K562 (cell line): ENCODE measurements at regions not wholly inside any gene's neighbourhood (a gene's known extent, or its start where the extent isn't known, plus 50 kb on each side); places are given as distances from the start of the nearest gene placed in this dataset.

ENCODE experiments used
- ATAC-seq: fragments of 200-7000 bp; cut with Tn5 transposase; 3 replicates; pipeline ENCODE4 v1.9.1; 2020; ENCODE audit warnings: moderate library complexity
- BruUV-seq: library from RNA; stranded (reverse); fragments of 400-500 nt; replicated peaks from 2 replicates; lab custom pipeline; 2021; lab: Mats Ljungman, UMichigan
- CTCF ChIA-PET: fragments of 300-600 bp; formaldehyde crosslinking; extraction: SDS; loops from one replicate; lab custom pipeline; 2021; ENCODE audit warnings: low intra/inter-chr PET ratio; lab: Yijun Ruan, JAX
- POLR2A ChIA-PET: fragments of 300-600, 350-650 bp; sonication (Branson Sonifier 250); formaldehyde crosslinking; extraction: SDS; loops from one replicate; lab custom pipeline; 2021; ENCODE audit warnings: antibody characterized with exemption, inconsistent platforms; lab: Yijun Ruan, JAX
- DNase-seq, 4 experiments: peaks; one replicate each; pipeline versions ENCODE4 v3.0.0 to v3.0.0-alpha.2; 2011 to 2018; ENCODE audit warnings: low spot score in 3 of 4, mixed read lengths in 3 of 4; ENCODE audit errors: extremely low read depth in 1 of 4
- FAIRE-seq: peaks from 2 replicates; lab custom pipeline; 2011; peaks lifted over from hg19 to GRCh38; lab: Jason Lieb, UNC
- H2AFZ ChIP-seq: 2 replicates; pipeline ENCODE4 v1.6.0; 2011; ENCODE audit warnings: low read depth, low read length, control low read depth, inconsistent platforms
- H3K27ac ChIP-seq: fragments of 200-600 bp; 3 replicates; pipeline ENCODE4 v1.8.0; 2011; ENCODE audit warnings: low read depth, mild to moderate bottlenecking, control low read depth, inconsistent platforms, low read length, moderate library complexity, mixed read lengths; ENCODE audit errors: extremely low read depth
- H3K27me3 ChIP-seq, 2 experiments: fragments of 300-600 bp in 1 of 2; 2 replicates in 1 of 2; 3 replicates in 1 of 2; pipeline versions ENCODE4 v1.6.0 to v1.8.0; 2011; ENCODE audit warnings: inconsistent platforms in 2 of 2, low read length in 2 of 2, mild to moderate bottlenecking in 1 of 2, mixed read lengths in 1 of 2, moderate library complexity in 1 of 2; ENCODE audit not compliant: control insufficient read depth in 2 of 2, insufficient read depth in 2 of 2
- H3K36me3 ChIP-seq: fragments of 300-600 bp; 3 replicates; pipeline ENCODE4 v1.8.0; 2011; ENCODE audit warnings: mild to moderate bottlenecking, low read length, inconsistent platforms; ENCODE audit not compliant: control insufficient read depth, insufficient read depth
- H3K4me1 ChIP-seq, 2 experiments: fragments of 200-600 bp in 1 of 2; replicated peaks in 1 of 2; 2 replicates in 1 of 2; 3 replicates in 1 of 2; pipeline versions ENCODE4 v1.5.1 to v1.8.0; 2011; ENCODE audit warnings: inconsistent platforms in 2 of 2, low read length in 2 of 2, mild to moderate bottlenecking in 1 of 2, mixed read lengths in 1 of 2, moderate library complexity in 1 of 2; ENCODE audit not compliant: control insufficient read depth in 2 of 2, insufficient read depth in 2 of 2
- H3K4me2 ChIP-seq: 2 replicates; pipeline ENCODE4 v1.6.1; 2011; ENCODE audit warnings: low read length, control low read depth, inconsistent platforms, mixed read lengths; ENCODE audit not compliant: insufficient read depth
- H3K4me3 ChIP-seq: fragments of 200-600 bp; sonication (generic), shearing (Covaris generic); 2 replicates; pipeline ENCODE4 v1.5.1; 2016; ENCODE audit warnings: control low read depth, inconsistent platforms
- H3K79me2 ChIP-seq: fragments of 200-600 bp; 3 replicates; pipeline ENCODE4 v1.8.0; 2011; ENCODE audit warnings: low read length, inconsistent platforms; ENCODE audit not compliant: control insufficient read depth, insufficient read depth
- H3K9ac ChIP-seq, 2 experiments: 2 replicates each; pipeline versions ENCODE4 v1.6.0 to v1.6.1; 2011; ENCODE audit warnings: low read depth in 2 of 2, low read length in 2 of 2, control low read depth in 1 of 2, inconsistent platforms in 1 of 2, mild to moderate bottlenecking in 1 of 2, mixed read lengths in 1 of 2; ENCODE audit not compliant: insufficient read depth in 1 of 2
- H3K9me1 ChIP-seq: one replicate; pipeline ENCODE4 v1.6.0; 2011; ENCODE audit warnings: inconsistent platforms, mild to moderate bottlenecking, low read length, moderate library complexity; ENCODE audit not compliant: control insufficient read depth, insufficient read depth
- H3K9me3 ChIP-seq: replicated peaks from 2 replicates; pipeline ENCODE4 v1.5.1; 2011; ENCODE audit warnings: low read depth, low read length, inconsistent platforms; ENCODE audit not compliant: control insufficient read depth, insufficient read depth
- H4K20me1 ChIP-seq: replicated peaks from 2 replicates; pipeline ENCODE4 v1.6.1; 2011; ENCODE audit warnings: low read length, inconsistent platforms, mixed read lengths; ENCODE audit not compliant: control insufficient read depth, insufficient read depth
- AFF4 ChIP-seq: sonication (generic); formaldehyde crosslinking; IDR thresholded peaks from 2 replicates; pipeline ENCODE4 v1.8.0; 2023; ENCODE audit warnings: mild to moderate bottlenecking, missing genetic modification reagents
- BRF2 ChIP-seq: IDR thresholded peaks from 3 replicates; pipeline ENCODE4 v1.6.1; 2011; ENCODE audit warnings: borderline replicate concordance, mild to moderate bottlenecking; ENCODE audit not compliant: insufficient read length, insufficient read depth
- HINFP ChIP-seq: fragments of 450-650 bp; conservative IDR thresholded peaks from 2 replicates; pipeline ENCODE4 v1.6.1; 2016; ENCODE audit warnings: missing genetic modification characterization, low read depth, mild to moderate bottlenecking, control low read depth, missing compliant biosample characterization
- JUN ChIP-seq, 2 experiments: sonication (generic) in 1 of 2; formaldehyde crosslinking in 1 of 2; IDR thresholded peaks; 2 replicates each; pipeline versions ENCODE4 v1.6.1 to v1.8.0; 2012 to 2022; ENCODE audit warnings: borderline replicate concordance in 2 of 2, mild to moderate bottlenecking in 2 of 2, improper control_type of control experiment in 1 of 2, low read depth in 1 of 2, low read length in 1 of 2, missing genetic modification reagents in 1 of 2
- MECOM ChIP-seq: fragments of 250-450 bp; sonication (Bioruptor Pico); IDR thresholded peaks from 2 replicates; pipeline ENCODE4 v1.8.0; 2022; ENCODE audit warnings: inconsistent platforms
- TARDBP ChIP-seq: fragments of 450-650 bp; IDR thresholded peaks from 2 replicates; pipeline ENCODE4 v1.6.1; 2016
- ZBED1 ChIP-seq: IDR thresholded peaks from 2 replicates; pipeline ENCODE4 v1.6.1; 2014
- ZBTB2 ChIP-seq: fragments of 450-650 bp; IDR thresholded peaks from 2 replicates; pipeline ENCODE4 v1.6.1; 2016; ENCODE audit warnings: antibody characterized with exemption
- ZBTB5 ChIP-seq: fragments of 450-650 bp; IDR thresholded peaks from 2 replicates; pipeline ENCODE4 v1.6.1; 2017; ENCODE audit warnings: antibody characterized with exemption
- ZNF668 ChIP-seq: fragments of 250-450 bp; sonication (Bioruptor Pico); IDR thresholded peaks from 2 replicates; pipeline ENCODE4 v1.8.0; 2022; ENCODE audit warnings: mild to moderate bottlenecking, inconsistent platforms
- WGBS: fragments of 100-300 bp; shearing (Covaris generic); methylation state at CpG from one replicate; pipeline ENCODE4 v1.1.6; 2016; ENCODE audit warnings: low coverage, mixed read lengths; ENCODE audit not compliant: insufficient coverage; ENCODE audit errors: missing lambda C conversion rate; 5-methylcytosine and 5-hydroxymethylcytosine counted together
- in situ Hi-C: fragments of 300-500 bp; cut with MboI; formaldehyde crosslinking; loops from 4 replicates; pipeline ENCODE4 v1.15.0; 2018; ENCODE audit warnings: inconsistent platforms, mixed read lengths
- intact Hi-C: fragments of 100-400 bp; cut with micrococcal nuclease; formaldehyde crosslinking; loops from 2 replicates; pipeline ENCODE4 v1.14.2; 2022

- no peak for ATAC-seq
Observed at GRCh38 chr5:8730194-8730593, 815.7 kb downstream of the SEMA5A start.

More at GRCh38 chr5:8730194-8730593, 815.7 kb downstream of the SEMA5A start:
- H3K27me3 ChIP-seq: no peaks in the 10 kb centered on the region
- no peak for FAIRE-seq
- no peak overlapping the region for H3K4me2 ChIP-seq
- in situ Hi-C loops: no loop called here
- intact Hi-C loops: no loop called here
- ChIA-PET CTCF (no interaction called here), POLR2A (no interaction called here)
- no peak overlapping the region for H3K4me3 ChIP-seq
- no peaks in the 10 kb centered on the region for H3K36me3 ChIP-seq
- TF ChIP-seq ZBED1: no peak
- TF ChIP-seq TARDBP: no peak
- TF ChIP-seq JUN (IDR thresholded peaks at IDR 0.05; ENCODE audit: borderline replicate concordance, low read depth, low read length): no peak
- no peak for TF ChIP-seq JUN (CRISPR knock-in tag; IDR thresholded peaks at IDR 0.05; ENCODE audit: borderline replicate concordance)
- TF ChIP-seq BRF2: no peak
- TF ChIP-seq MECOM: no peak
- TF ChIP-seq ZBTB2: no peak
- no peak for TF ChIP-seq ZNF668
- TF ChIP-seq ZBTB5: no peak
- no peak for TF ChIP-seq AFF4 (CRISPR knock-in tag)
- no peak for TF ChIP-seq HINFP (tag)
- 2% methylated on average over 2 of the region's 2 CpGs for WGBS
- H3K27ac ChIP-seq: no peak overlapping the region
- H4K20me1 ChIP-seq: no peaks in the 10 kb centered on the region
- no peaks in the 10 kb centered on the region for H3K4me1 ChIP-seq
- H3K9ac ChIP-seq: no peak overlapping the region
- no peaks in the 10 kb centered on the region for H3K79me2 ChIP-seq
- H3K9me3 ChIP-seq: no peaks in the 10 kb centered on the region
- no peak overlapping the region for H2AFZ ChIP-seq
- no peaks in the 10 kb centered on the region for H3K9me1 ChIP-seq
- DNase-seq: no peak
- BruUV-seq: no TSS peak
